HepG2 (cell line): ENCODE measurements at regions not wholly inside any gene's neighbourhood (a gene's known extent, or its start where the extent isn't known, plus 50 kb on each side); places are given as distances from the start of the nearest gene placed in this dataset.
A peak's percentile ranks its signal among the peaks of the same experiment; 100 is the strongest.
"Not testable (repeated sequence)": the region's sequence is repeated elsewhere in the genome, so short reads cannot be mapped to it uniquely, and the experiment has no call there.

ENCODE experiments used
- ATAC-seq: fragments of 200-7000 bp; cut with Tn5 transposase; 3 replicates; pipeline ENCODE4 v1.9.1; 2020; ENCODE audit warnings: mild to moderate bottlenecking, moderate library complexity
- BruUV-seq: library from RNA; stranded (reverse); fragments of 400-500 nt; replicated peaks from 2 replicates; lab custom pipeline; 2021; lab: Mats Ljungman, UMichigan
- CTCF ChIA-PET: fragments of 300-600 bp; formaldehyde crosslinking; extraction: SDS; loops from one replicate; lab custom pipeline; 2021; ENCODE audit warnings: low total read pairs, inconsistent platforms, low intra/inter-chr PET ratio; lab: Yijun Ruan, JAX
- POLR2A ChIA-PET: fragments of 350-600 bp; sonication (Branson Sonifier 250); formaldehyde crosslinking; loops from one replicate; lab custom pipeline; 2020; ENCODE audit warnings: antibody characterized with exemption, inconsistent platforms; lab: Yijun Ruan, JAX
- DNase-seq: peaks from one replicate; pipeline ENCODE4 v3.0.0-alpha.2; 2015; ENCODE audit warnings: low spot score
- FAIRE-seq: peaks from 3 replicates; lab custom pipeline; 2011; peaks lifted over from hg19 to GRCh38; lab: Jason Lieb, UNC
- H2AFZ ChIP-seq: one replicate; pipeline ENCODE4 v1.6.1; 2011; ENCODE audit warnings: low read length, inconsistent platforms
- H3K27ac ChIP-seq: fragments of 300-600 bp; 3 replicates; pipeline ENCODE4 v1.8.0; 2011; ENCODE audit warnings: mixed run types, mild to moderate bottlenecking, mixed read lengths, low read length, inconsistent platforms; ENCODE audit not compliant: insufficient read depth; ENCODE audit errors: extremely low read length
- H3K27me3 ChIP-seq, 2 experiments: fragments of 200-600 bp in 1 of 2; 2 replicates in 1 of 2; 3 replicates in 1 of 2; pipeline versions ENCODE4 v1.6.0 to v1.8.0; 2011; ENCODE audit warnings: low read length in 2 of 2, mild to moderate bottlenecking in 2 of 2, moderate library complexity in 2 of 2, inconsistent platforms in 1 of 2; ENCODE audit not compliant: insufficient read depth in 2 of 2, control insufficient read depth in 1 of 2
- H3K36me3 ChIP-seq, 2 experiments: fragments of 200-600 bp in 1 of 2; replicated peaks in 1 of 2; 2 replicates in 1 of 2; 3 replicates in 1 of 2; pipeline versions ENCODE4 v1.5.1 to v1.8.0; 2011; ENCODE audit warnings: low read length in 2 of 2, inconsistent platforms in 1 of 2; ENCODE audit not compliant: insufficient read depth in 2 of 2, control insufficient read depth in 1 of 2
- H3K4me1 ChIP-seq: 2 replicates; pipeline ENCODE4 v1.5.1; 2012; ENCODE audit warnings: low read length, inconsistent platforms; ENCODE audit not compliant: insufficient read depth
- H3K4me2 ChIP-seq: 2 replicates; pipeline ENCODE4 v1.6.0; 2011; ENCODE audit warnings: low read depth, low read length, inconsistent platforms
- H3K4me3 ChIP-seq, 3 experiments: fragments of 200-600 bp in 1 of 3; sonication (generic), shearing (Covaris generic) in 1 of 3; replicated peaks in 1 of 3; 2 replicates each; pipeline ENCODE4 v1.5.1; 2011 to 2016; ENCODE audit warnings: low read length in 3 of 3, inconsistent platforms in 2 of 3, low read depth in 2 of 3, mild to moderate bottlenecking in 2 of 3, control low read depth in 1 of 3, mixed read lengths in 1 of 3; ENCODE audit not compliant: insufficient read depth in 1 of 3
- H3K79me2 ChIP-seq: one replicate; pipeline ENCODE4 v1.6.1; 2011; ENCODE audit warnings: low read length, inconsistent platforms; ENCODE audit not compliant: insufficient read depth
- H3K9ac ChIP-seq: 2 replicates; pipeline ENCODE4 v1.6.0; 2011; ENCODE audit warnings: mild to moderate bottlenecking, low read depth, low read length, inconsistent platforms; ENCODE audit not compliant: insufficient read depth
- H3K9me3 ChIP-seq: 2 replicates; pipeline ENCODE4 v1.5.1; 2012; ENCODE audit warnings: mild to moderate bottlenecking, low read length
- H4K20me1 ChIP-seq: 2 replicates; pipeline ENCODE4 v1.6.0; 2011; ENCODE audit warnings: inconsistent platforms, mild to moderate bottlenecking, low read length, moderate library complexity; ENCODE audit not compliant: insufficient read depth
- DNMT3B ChIP-seq: conservative IDR thresholded peaks from 2 replicates; pipeline ENCODE4 v1.6.1; 2016; ENCODE audit warnings: missing biosample characterization, control low read depth
- ETV5 ChIP-seq: IDR thresholded peaks from 2 replicates; pipeline ENCODE4 v1.6.1; 2018; ENCODE audit warnings: missing biosample characterization, missing genetic modification reagents, inconsistent platforms, borderline replicate concordance
- FOSL2 ChIP-seq: sonication (generic); formaldehyde crosslinking; IDR thresholded peaks from 2 replicates; pipeline ENCODE4 v1.4.0; 2020; ENCODE audit warnings: missing genetic modification reagents
- GABPA ChIP-seq, 2 experiments: IDR thresholded peaks; 2 replicates each; pipeline ENCODE4 v1.6.1; 2011 to 2016; ENCODE audit warnings: low read depth in 2 of 2, low read length in 1 of 2, missing biosample characterization in 1 of 2, missing genetic modification characterization in 1 of 2
- GABPB1 ChIP-seq: IDR thresholded peaks from 2 replicates; pipeline ENCODE4 v1.6.1; 2016; ENCODE audit warnings: mild to moderate bottlenecking, missing genetic modification reagents, moderate library complexity, missing compliant biosample characterization
- GATAD1 ChIP-seq: IDR thresholded peaks from 2 replicates; pipeline ENCODE4 v1.6.1; 2016; ENCODE audit warnings: missing genetic modification reagents, missing compliant biosample characterization
- HNF4A ChIP-seq: sonication (generic); formaldehyde crosslinking; IDR thresholded peaks from 2 replicates; pipeline ENCODE4 v1.4.0; 2020; ENCODE audit warnings: missing genetic modification reagents
- IKZF5 ChIP-seq: IDR thresholded peaks from 2 replicates; pipeline ENCODE4 v1.6.1; 2018; ENCODE audit warnings: missing genetic modification reagents, mild to moderate bottlenecking, missing compliant biosample characterization
- JUN ChIP-seq: sonication (generic); formaldehyde crosslinking; IDR thresholded peaks from 2 replicates; pipeline ENCODE4 v1.4.0; 2020; ENCODE audit warnings: mild to moderate bottlenecking, missing genetic modification reagents
- KDM1A ChIP-seq: IDR thresholded peaks from 2 replicates; pipeline ENCODE4 v1.6.1; 2016; ENCODE audit warnings: missing compliant biosample characterization
- KLF16 ChIP-seq, 2 experiments: sonication (generic) in 1 of 2; formaldehyde crosslinking in 1 of 2; IDR thresholded peaks; 2 replicates each; pipeline versions ENCODE4 v1.6.1 to v1.8.0; 2016 to 2023; ENCODE audit warnings: missing genetic modification reagents in 2 of 2, missing compliant biosample characterization in 1 of 2
- MAX ChIP-seq: IDR thresholded peaks from 2 replicates; pipeline ENCODE4 v1.6.1; 2012; ENCODE audit warnings: inconsistent platforms
- MIER3 ChIP-seq: IDR thresholded peaks from 2 replicates; pipeline ENCODE4 v1.6.1; 2016; ENCODE audit warnings: missing compliant biosample characterization, borderline replicate concordance
- MNT ChIP-seq: fragments of 450-650 bp; IDR thresholded peaks from 2 replicates; pipeline ENCODE4 v1.6.1; 2016
- NCOA2 ChIP-seq: sonication (generic); formaldehyde crosslinking; IDR thresholded peaks from 2 replicates; pipeline ENCODE4 v1.8.0; 2022; ENCODE audit warnings: inconsistent platforms
- NR2F1 ChIP-seq, 2 experiments: fragments of 450-650 bp in 1 of 2; formaldehyde crosslinking in 1 of 2; IDR thresholded peaks; 2 replicates each; pipeline versions ENCODE4 v1.5.0 to v1.6.1; 2016 to 2020; ENCODE audit warnings: mild to moderate bottlenecking in 1 of 2, missing compliant biosample characterization in 1 of 2, missing genetic modification reagents in 1 of 2, moderate library complexity in 1 of 2
- SAP130 ChIP-seq: IDR thresholded peaks from 2 replicates; pipeline ENCODE4 v1.6.1; 2016; ENCODE audit warnings: low read depth
- YEATS2 ChIP-seq: sonication (generic); formaldehyde crosslinking; IDR thresholded peaks from 2 replicates; pipeline ENCODE4 v1.4.0; 2020; ENCODE audit warnings: missing genetic modification reagents, borderline replicate concordance
- ZBTB21 ChIP-seq: sonication (generic); formaldehyde crosslinking; IDR thresholded peaks from 2 replicates; pipeline ENCODE4 v1.4.0; 2020; ENCODE audit warnings: missing genetic modification reagents
- ZGPAT ChIP-seq: IDR thresholded peaks from 2 replicates; pipeline ENCODE4 v1.6.1; 2016; ENCODE audit warnings: mild to moderate bottlenecking
- ZNF335 ChIP-seq: sonication (generic); formaldehyde crosslinking; IDR thresholded peaks from 2 replicates; pipeline ENCODE4 v1.4.0; 2020; ENCODE audit warnings: missing genetic modification reagents
- ZNF644 ChIP-seq: IDR thresholded peaks from 2 replicates; pipeline ENCODE4 v1.6.1; 2016; ENCODE audit warnings: low read depth
- WGBS: methylation state at CpG from one replicate; pipeline ENCODE4 v1.1.6; 2017; ENCODE audit warnings: low lambda C conversion rate; 5-methylcytosine and 5-hydroxymethylcytosine counted together
- in situ Hi-C: cut with HindIII; loops from 2 replicates; pipeline ENCODE4 v1.10.0; 2017; ENCODE audit warnings: low pct_unique_long_range_greater_than_20kb; ENCODE audit not compliant: extremely low pct_ligation_motif_present
- intact Hi-C: fragments of 100-400 bp; cut with micrococcal nuclease; formaldehyde crosslinking; loops from one replicate; pipeline ENCODE4 v1.10.0; 2022; ENCODE audit not compliant: unreplicated experiment

- intact Hi-C loops; H2AFZ ChIP-seq; H3K4me2 ChIP-seq; ATAC-seq; CTCF ChIA-PET; H3K27me3 ChIP-seq; FAIRE-seq; H3K36me3 ChIP-seq; H3K79me2 ChIP-seq; H3K4me3 ChIP-seq; H3K9ac ChIP-seq; H3K9me3 ChIP-seq; in situ Hi-C loops; H3K27ac ChIP-seq; H4K20me1 ChIP-seq; BruUV-seq; POLR2A ChIA-PET; TF ChIP-seq GABPA (IDR thresholded peaks at IDR 0.05; ENCODE audit: low read depth, low read length): not testable (repeated sequence)
- peaks cover 11% of the 10 kb centered on the region for H3K4me1 ChIP-seq
- peak; percentile 57 for DNase-seq
- WGBS = 19% methylated on average over 8 of the region's 8 CpGs
- TF ChIP-seq ZNF644 (CRISPR knock-in tag) (0 out of 2 replicates have a peak, but pooled peaks have one; percentile 28), FOSL2 (CRISPR knock-in tag) (peak; percentile 57), GABPA (CRISPR knock-in tag; IDR thresholded peaks at IDR 0.05; ENCODE audit: low read depth) (peak; percentile 25; the same call in 1 of the 2 replicates), JUN (CRISPR knock-in tag) (0 out of 2 replicates have a peak, but pooled peaks have one; percentile 30), NR2F1 (CRISPR knock-in tag; IDR thresholded peaks at IDR 0.05) (peak; percentile 64 to 79; a peak in 3 of 4 replicates), NCOA2 (peak; percentile 20; the same call in 1 of the 2 replicates), GATAD1 (CRISPR knock-in tag) (0 out of 2 replicates have a peak, but pooled peaks have one; percentile 13), HNF4A (CRISPR knock-in tag) (peak; percentile 50; the same call in 1 of the 2 replicates), MIER3 (0 out of 2 replicates have a peak, but pooled peaks have one; percentile 47), KLF16 (CRISPR knock-in tag; IDR thresholded peaks at IDR 0.05) (0 out of 4 replicates have a peak, but pooled peaks of 1 of the 2 experiments have one; percentile 31), MAX (peak; percentile 74), GABPB1 (CRISPR knock-in tag) (peak; percentile 58), ZNF335 (CRISPR knock-in tag) (0 out of 2 replicates have a peak, but pooled peaks have one; percentile 41), IKZF5 (CRISPR knock-in tag) (peak; percentile 46; the same call in 1 of the 2 replicates), ZGPAT (peak; percentile 47; the same call in 1 of the 2 replicates), MNT (peak; percentile 57; the same call in 1 of the 2 replicates), SAP130 (CRISPR knock-in tag) (0 out of 2 replicates have a peak, but pooled peaks have one; percentile 25), YEATS2 (CRISPR knock-in tag) (peak; percentile 40; the same call in 1 of the 2 replicates), ZBTB21 (CRISPR knock-in tag) (peak; percentile 56; the same call in 1 of the 2 replicates), KDM1A (CRISPR knock-in tag) (peak; percentile 24; the same call in 1 of the 2 replicates), ETV5 (CRISPR knock-in tag) (peak; percentile 19; the same call in 1 of the 2 replicates), DNMT3B (peak; percentile 70; the same call in 1 of the 2 replicates)
Observed at GRCh38 chr2:94583081-94583723, 288.0 kb upstream of the TEKT4 start.
